Choroid plexus epithelial cell (primary cell): ENCODE measurements at regions not wholly inside any gene's neighbourhood (a gene's known extent, or its start where the extent isn't known, plus 50 kb on each side); places are given as distances from the start of the nearest gene placed in this dataset.

Experiments used
- DNase-seq: peaks from one replicate; pipeline ENCODE4 v3.0.0-alpha.2; 2010; ENCODE audit warnings: low read depth
- H3K4me3 ChIP-seq: 2 replicates; pipeline ENCODE4 v1.5.1; 2011; ENCODE audit warnings: low read depth, mild to moderate bottlenecking, control low read depth, low read length, moderate library complexity
- CTCF ChIP-seq: conservative IDR thresholded peaks from 2 replicates; pipeline ENCODE4 v1.5.1; 2011; ENCODE audit warnings: low read depth, mild to moderate bottlenecking, control low read depth, inconsistent platforms, low read length, moderate library complexity

DNA sequence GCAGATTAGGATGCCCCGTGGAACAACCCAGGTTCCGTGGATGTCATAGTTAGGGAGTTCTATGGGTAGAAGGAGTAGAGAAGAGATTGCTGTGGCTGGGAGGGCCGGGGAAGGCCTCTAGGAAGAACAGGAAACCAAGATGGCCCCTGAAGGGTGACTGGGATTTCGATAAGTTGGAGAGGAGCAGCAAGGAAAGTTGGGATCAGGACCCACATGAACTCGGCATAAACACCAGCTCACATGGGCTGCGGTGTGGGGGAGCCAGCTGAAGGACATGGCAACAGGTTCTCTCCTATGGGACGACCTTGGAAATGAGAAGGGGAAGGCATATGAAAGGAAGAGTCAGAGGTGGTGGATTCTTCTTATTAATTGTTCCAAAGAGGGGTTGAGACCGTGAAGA is 333.7 kb upstream of the SHH start:
- no peak for TF ChIP-seq CTCF

DNA sequence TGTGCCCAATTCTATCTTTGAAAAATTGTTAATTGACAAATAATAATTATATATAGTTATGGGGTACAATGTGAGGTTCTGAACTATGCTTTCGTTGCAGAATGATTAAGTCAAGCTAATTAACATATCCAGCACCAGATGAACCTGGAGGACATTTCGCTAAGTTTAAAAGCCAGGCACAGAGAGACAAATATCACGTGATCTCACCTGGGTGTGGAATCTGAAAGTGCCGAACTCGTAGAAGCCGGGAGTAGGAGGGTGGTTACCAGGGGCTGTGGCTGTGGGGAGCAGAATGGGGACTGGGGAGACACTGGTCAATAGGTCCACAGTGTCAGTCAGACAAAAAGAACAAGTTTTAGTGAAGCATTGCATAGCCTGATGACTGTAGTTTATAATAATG is 332.9 kb upstream of the SHH start:
- TF ChIP-seq CTCF: no peak
- no peak for DNase-seq
- no peak overlapping the region for H3K4me3 ChIP-seq

More for the DNA sequence above, 333.7 kb upstream of the SHH start:
- no peak for DNase-seq
- no peak overlapping the region for H3K4me3 ChIP-seq

- no peak for TF ChIP-seq CTCF
- no peak for DNase-seq
- no peak overlapping the region for H3K4me3 ChIP-seq
Observed at GRCh38 chr7:156143683-156144082, 331.4 kb upstream of the SHH start.

GRCh38 chr7:156143158-156143557 is 330.9 kb upstream of the SHH start:
- no peak for TF ChIP-seq CTCF

DNA sequence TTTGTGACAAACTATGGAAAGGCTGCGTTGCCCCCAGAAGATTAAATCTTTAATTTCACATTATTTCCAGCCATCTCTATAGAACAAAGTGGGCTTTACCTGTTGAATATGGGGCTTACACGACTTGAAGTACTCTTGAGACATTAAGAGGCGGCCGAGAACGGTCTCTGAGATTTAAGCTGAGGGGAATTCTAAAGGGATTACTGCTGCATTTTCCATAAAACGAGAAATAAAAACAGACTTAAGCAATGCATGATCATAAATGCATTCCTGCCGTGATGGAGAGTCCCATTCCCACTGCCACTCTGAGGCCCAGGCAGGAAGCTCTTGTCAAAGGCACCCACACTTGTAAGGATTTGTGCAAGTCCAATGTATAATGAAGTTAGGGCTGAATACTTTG is 329.7 kb upstream of the SHH start:
- no peak for TF ChIP-seq CTCF
- H3K4me3 ChIP-seq: no peak overlapping the region
- DNase-seq: no peak

More at GRCh38 chr7:156143158-156143557, 330.9 kb upstream of the SHH start:
- no peak for DNase-seq
- H3K4me3 ChIP-seq: no peak overlapping the region

- no peak overlapping the region for H3K4me3 ChIP-seq
- TF ChIP-seq CTCF: no peak
- DNase-seq: no peak
Observed at GRCh38 chr7:156140896-156141295, 328.6 kb upstream of the SHH start.

DNA sequence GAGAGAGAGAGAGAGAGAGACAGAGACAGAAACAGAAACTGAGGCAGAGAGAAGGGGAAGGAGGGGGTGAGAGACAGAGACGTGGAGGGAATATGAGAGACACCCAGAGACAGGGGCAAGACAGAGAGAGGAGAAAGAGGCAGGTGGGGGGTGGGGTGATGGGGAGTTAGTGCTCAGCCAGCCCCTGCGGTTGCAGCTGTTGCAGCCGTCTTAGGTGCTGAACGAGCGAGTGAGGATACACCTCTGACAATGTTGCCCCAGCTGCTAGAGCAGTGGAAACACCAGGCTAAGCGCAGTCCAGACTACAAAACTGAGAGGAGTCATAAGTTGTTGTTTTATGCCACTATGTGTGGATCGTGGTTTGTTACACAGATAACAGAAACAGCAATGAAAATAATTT is 328.2 kb upstream of the SHH start:
- DNase-seq: no peak
- no peak for TF ChIP-seq CTCF
- H3K4me3 ChIP-seq: no peak overlapping the region
